Stimulated activated CD4-positive, alpha-beta T cell treated with anti-CD3 and anti-CD28 coated beads, Interleukin-1b, Interleukin-23, amount 100 ng/mL, for 4 hours (primary cell): ENCODE measurements at regions not wholly inside any gene's neighbourhood (a gene's known extent, or its start where the extent isn't known, plus 50 kb on each side); places are given as distances from the start of the nearest gene placed in this dataset.

ENCODE experiments used
- DNase-seq, 2 donors: peaks; one replicate each; pipeline ENCODE4 v3.0.0-alpha.2; 2020; ENCODE audit warnings: low read depth in 2 of 2

- DNase-seq, result no peak
These were observed 237.1 kb upstream of the ARGLU1 start for GRCh38 chr13:106804991-106805390.

GRCh38 chr13:106802917-106803316 is 235.0 kb upstream of the ARGLU1 start:
- DNase-seq, result no peak

GRCh38 chr13:106799781-106800335 is 231.9 kb upstream of the ARGLU1 start:
- DNase-seq, result no peak

- no peak for DNase-seq
These were observed 229.2 kb upstream of the ARGLU1 start for GRCh38 chr13:106797081-106797640.

- DNase-seq, result no peak
These were observed 228.5 kb upstream of the ARGLU1 start for GRCh38 chr13:106796280-106797047.

- no peak for DNase-seq
These were observed 227.9 kb upstream of the ARGLU1 start for GRCh38 chr13:106795847-106796246.

GRCh38 chr13:106794117-106794516 is 226.2 kb upstream of the ARGLU1 start:
- no peak for DNase-seq

- DNase-seq, result no peak
These were observed 222.0 kb upstream of the ARGLU1 start for GRCh38 chr13:106789911-106790310.

GRCh38 chr13:106786006-106786563 is 218.1 kb upstream of the ARGLU1 start:
- no peak for DNase-seq

- no peak for DNase-seq
These were observed 206.7 kb upstream of the ARGLU1 start for GRCh38 chr13:106774621-106775020.

- DNase-seq, result no peak
These were observed 204.2 kb upstream of the ARGLU1 start for GRCh38 chr13:106772006-106772601.

- DNase-seq, result no peak
These were observed 201.1 kb upstream of the ARGLU1 start for GRCh38 chr13:106768991-106769390.

GRCh38 chr13:106762708-106763107 is 194.8 kb upstream of the ARGLU1 start:
- no peak for DNase-seq

GRCh38 chr13:106756446-106756845 is 188.5 kb upstream of the ARGLU1 start:
- no peak for DNase-seq

- no peak for DNase-seq
These were observed 187.6 kb upstream of the ARGLU1 start for GRCh38 chr13:106755542-106755941.

- no peak for DNase-seq
These were observed 185.3 kb upstream of the ARGLU1 start for GRCh38 chr13:106753251-106753650.

GRCh38 chr13:106752584-106753170 is 184.7 kb upstream of the ARGLU1 start:
- DNase-seq, result no peak

- DNase-seq, result no peak
These were observed 180.8 kb upstream of the ARGLU1 start for GRCh38 chr13:106748785-106749184.

- no peak for DNase-seq
These were observed 176.6 kb upstream of the ARGLU1 start for GRCh38 chr13:106744516-106744915.

GRCh38 chr13:106738186-106738678 is 170.3 kb upstream of the ARGLU1 start:
- DNase-seq, result no peak

GRCh38 chr13:106736941-106737340 is 169.0 kb upstream of the ARGLU1 start:
- DNase-seq, result no peak

- no peak for DNase-seq
These were observed 166.3 kb upstream of the ARGLU1 start for GRCh38 chr13:106734198-106734597.
